ENCODE measurements at regions not wholly inside any gene's neighbourhood (a gene's known extent, or its start where the extent isn't known, plus 50 kb on each side); places are given as distances from the start of the nearest gene placed in this dataset.

GRCh38 chrX:152530967-152531366 is 79.9 kb upstream of the GABRA3 start:
- Histone ChIP-seq H3K9me3 (ENCODE audit: low read length) (no peaks in the 10 kb centered on the region), H3K4me1 (ENCODE audit: insufficient read depth, low read length, poor library complexity, severe bottlenecking) (no peaks in the 10 kb centered on the region), H3K4me2 (ENCODE audit: low read length) (no peak overlapping the region), H3K36me3 (ENCODE audit: insufficient read depth, low read length) (no peaks in the 10 kb centered on the region), H4K20me1 (ENCODE audit: insufficient read depth, low read length) (no peaks in the 10 kb centered on the region), H3K27ac (ENCODE audit: low read depth, low read length, poor library complexity, severe bottlenecking) (no peak overlapping the region), H3K9me2 (ENCODE audit: insufficient read depth, low read length) (no peaks in the 10 kb centered on the region), H3K79me2 (ENCODE audit: insufficient read depth, low read depth, low read length) (no peaks in the 10 kb centered on the region), H3K4me3 (ENCODE audit: low read depth, low read length, poor library complexity, severe bottlenecking) (no peak overlapping the region), H2AFZ (ENCODE audit: low read length) (no peak overlapping the region)
- intact Hi-C loops (cut with micrococcal nuclease; ENCODE audit: unreplicated experiment): no loop called here
- ChIA-PET POLR2A (interaction anchor here (0.9 kb wide), 1 partner anchor 64 kb away, joined by 3 read pairs; no protein-coding TSS in a partner anchor), CTCF (ENCODE audit: unreplicated experiment) (no interaction called here)
- TF ChIP-seq CTCF (conservative IDR thresholded peaks at IDR 0.05; ENCODE audit: low read length): no peak
- TF ChIP-seq EZH2phosphoT487 (IDR thresholded peaks at IDR 0.05; ENCODE audit: borderline replicate concordance, low read depth, low read length): no peak
- no peak for DNase-seq (ENCODE audit: low spot score)
- BruUV-seq (replicated peaks): no TSS peak

GRCh38 chrX:152537373-152537772 is 86.3 kb upstream of the GABRA3 start:
- H3K79me2 ChIP-seq (ENCODE audit: insufficient read depth, low read depth, low read length): no peaks in the 10 kb centered on the region
- no peak overlapping the region for H3K4me3 ChIP-seq (ENCODE audit: low read depth, low read length, poor library complexity, severe bottlenecking)
- H4K20me1 ChIP-seq (ENCODE audit: insufficient read depth, low read length): no peaks in the 10 kb centered on the region
- TF ChIP-seq EZH2phosphoT487 (IDR thresholded peaks at IDR 0.05; ENCODE audit: borderline replicate concordance, low read depth, low read length) (no peak), CTCF (conservative IDR thresholded peaks at IDR 0.05; ENCODE audit: low read length) (no peak)
- no peaks in the 10 kb centered on the region for H3K9me2 ChIP-seq (ENCODE audit: insufficient read depth, low read length)
- BruUV-seq (replicated peaks): no TSS peak
- ChIA-PET CTCF (ENCODE audit: unreplicated experiment) (no interaction called here), POLR2A (interaction anchor here (1.4 kb wide), 1 partner anchor 15 kb away, joined by 3 read pairs; no protein-coding TSS in a partner anchor)
- no peak overlapping the region for H3K4me2 ChIP-seq (ENCODE audit: low read length)
- intact Hi-C loops (cut with micrococcal nuclease; ENCODE audit: unreplicated experiment): no loop called here
- DNase-seq (ENCODE audit: low spot score): no peak
- H3K4me1 ChIP-seq (ENCODE audit: insufficient read depth, low read length, poor library complexity, severe bottlenecking): no peaks in the 10 kb centered on the region
- H3K9me3 ChIP-seq (ENCODE audit: low read length): no peaks in the 10 kb centered on the region
- no peaks in the 10 kb centered on the region for H3K36me3 ChIP-seq (ENCODE audit: insufficient read depth, low read length)
- H3K27ac ChIP-seq (ENCODE audit: low read depth, low read length, poor library complexity, severe bottlenecking): no peak overlapping the region
- no peak overlapping the region for H2AFZ ChIP-seq (ENCODE audit: low read length)

- Histone ChIP-seq H3K36me3 (ENCODE audit: insufficient read depth, low read length) (no peaks in the 10 kb centered on the region), H3K79me2 (ENCODE audit: insufficient read depth, low read depth, low read length) (no peaks in the 10 kb centered on the region), H2AFZ (ENCODE audit: low read length) (no peak overlapping the region), H3K9me2 (ENCODE audit: insufficient read depth, low read length) (no peaks in the 10 kb centered on the region), H3K4me1 (ENCODE audit: insufficient read depth, low read length, poor library complexity, severe bottlenecking) (no peaks in the 10 kb centered on the region), H3K9me3 (ENCODE audit: low read length) (no peaks in the 10 kb centered on the region), H3K4me2 (ENCODE audit: low read length) (no peak overlapping the region), H3K27ac (ENCODE audit: low read depth, low read length, poor library complexity, severe bottlenecking) (no peak overlapping the region), H4K20me1 (ENCODE audit: insufficient read depth, low read length) (no peaks in the 10 kb centered on the region), H3K4me3 (ENCODE audit: low read depth, low read length, poor library complexity, severe bottlenecking) (no peak overlapping the region)
- BruUV-seq (replicated peaks): no TSS peak
- intact Hi-C loops (cut with micrococcal nuclease; ENCODE audit: unreplicated experiment): no loop called here
- TF ChIP-seq CTCF (conservative IDR thresholded peaks at IDR 0.05; ENCODE audit: low read length) (no peak), EZH2phosphoT487 (IDR thresholded peaks at IDR 0.05; ENCODE audit: borderline replicate concordance, low read depth, low read length) (no peak)
- no peak for DNase-seq (ENCODE audit: low spot score)
- CTCF ChIA-PET (ENCODE audit: unreplicated experiment): no interaction called here
- POLR2A ChIA-PET: interaction anchor here (0.5 to 0.7 kb wide), 2 partner anchors 297 to 306 kb away, joined by 3 to 6 read pairs; no protein-coding TSS in a partner anchor
Measured at GRCh38 chrX:152573866-152574265, 63.8 kb upstream of the GABRQ start.
